ENCODE measurements at regions not wholly inside any gene's neighbourhood (a gene's known extent, or its start where the extent isn't known, plus 50 kb on each side); places are given as distances from the start of the nearest gene placed in this dataset.

DNA sequence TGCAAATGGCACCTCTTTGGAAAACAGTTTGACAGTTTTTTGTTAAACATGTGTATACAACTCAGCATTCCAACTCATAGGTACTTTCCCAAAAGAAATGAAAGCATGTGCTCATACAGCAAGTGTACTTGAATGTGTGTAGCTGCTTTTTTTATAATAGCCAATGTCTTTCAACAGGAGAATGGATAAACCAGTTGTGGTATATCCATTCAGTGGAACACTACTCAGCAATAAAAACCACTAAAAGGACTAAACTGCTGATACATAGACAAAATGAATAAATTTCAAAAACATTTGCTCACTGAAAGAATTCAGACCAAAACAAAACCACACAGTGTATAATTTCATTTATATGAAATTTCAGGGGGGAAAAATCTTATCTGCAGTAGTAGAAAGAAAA is 267.3 kb downstream of the NR2F1-AS1 start:
- DNase-seq = no peak

GRCh38 chr5:93311881-93312280 is 269.1 kb downstream of the NR2F1-AS1 start:
- DNase-seq = no peak

DNA sequence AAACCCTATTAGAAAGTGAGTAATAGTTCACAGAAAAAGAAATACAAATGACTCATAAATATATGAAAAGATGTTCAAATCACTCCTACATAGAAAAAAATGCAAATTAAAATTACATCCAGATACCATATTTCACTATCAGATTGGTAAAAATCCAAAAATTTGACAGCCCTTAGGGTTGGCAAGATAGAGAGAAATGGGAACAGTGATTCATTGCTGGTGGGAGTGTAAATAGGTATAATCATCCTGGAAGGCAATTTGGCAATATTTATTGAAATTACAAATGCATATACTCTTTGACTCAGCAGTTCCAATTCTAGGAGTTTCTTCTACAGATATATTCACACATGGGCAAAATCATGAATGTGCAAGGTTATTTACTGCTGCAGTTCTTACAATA is 273.5 kb downstream of the NR2F1-AS1 start:
- no peak for DNase-seq

DNA sequence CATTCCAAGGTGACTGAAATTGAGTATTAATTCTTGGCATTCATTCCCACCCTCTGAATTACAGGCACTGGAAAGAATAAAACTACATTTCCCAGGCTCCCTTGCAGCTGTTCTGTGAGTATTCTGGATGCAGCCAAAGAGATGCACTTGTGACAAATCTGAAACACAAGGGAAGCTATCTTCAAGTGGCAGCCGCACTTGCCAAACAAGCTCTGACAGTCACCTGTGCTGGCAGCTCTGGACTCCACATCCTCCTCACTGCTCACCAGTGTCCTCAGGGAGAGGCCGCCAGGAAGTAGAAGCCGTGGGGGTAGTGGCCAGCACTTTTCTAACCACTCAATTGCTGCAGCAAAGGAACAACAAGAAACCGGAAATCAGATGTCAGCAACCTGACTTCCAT is 275.0 kb downstream of the NR2F1-AS1 start:
- DNase-seq = peak; percentile 24

- no peak for DNase-seq
Measured at GRCh38 chr5:93304456-93305250, 276.4 kb downstream of the NR2F1-AS1 start.

DNA sequence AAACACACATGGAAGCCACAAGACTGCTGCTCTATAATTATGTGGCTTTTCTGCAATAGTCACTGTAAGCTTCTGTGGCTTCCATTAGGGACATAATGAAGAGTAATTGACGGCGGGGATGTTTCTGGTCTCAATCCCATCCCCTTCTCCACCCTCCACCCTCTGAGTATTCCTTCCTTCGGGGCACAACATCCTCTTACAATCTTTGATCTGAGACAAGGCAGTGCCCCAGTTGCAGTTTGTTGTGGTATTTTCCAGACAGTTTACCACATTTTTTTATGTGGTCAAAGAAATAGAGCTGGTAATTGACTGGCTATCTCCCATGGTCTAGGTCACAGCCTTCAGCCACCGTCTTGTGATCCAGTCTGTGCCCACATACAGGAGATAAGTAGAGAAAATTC is 277.7 kb downstream of the NR2F1-AS1 start:
- no peak for DNase-seq

DNA sequence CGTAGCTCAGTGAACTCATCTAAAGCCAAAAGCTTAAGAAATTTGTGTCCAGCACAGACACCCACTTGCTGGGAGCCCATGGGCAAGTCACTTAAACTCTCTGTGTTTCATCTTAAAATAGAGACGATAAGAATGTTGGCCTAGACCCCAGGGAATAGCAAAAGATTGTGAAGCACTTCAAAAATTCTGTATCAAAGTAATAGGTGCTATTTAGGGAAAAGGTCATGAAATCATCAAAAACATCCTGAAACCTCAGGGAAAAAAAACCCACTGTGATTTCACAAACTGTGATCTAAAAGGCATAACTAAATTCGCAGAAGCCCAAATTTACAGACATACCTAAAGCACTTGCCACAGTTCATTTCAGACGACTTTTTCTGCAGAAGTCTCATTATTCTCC is 278.3 kb downstream of the NR2F1-AS1 start:
- DNase-seq = no peak

- DNase-seq = no peak
Measured at GRCh38 chr5:93300945-93301344, 280.1 kb downstream of the NR2F1-AS1 start.

GRCh38 chr5:93300309-93300923 is 280.6 kb downstream of the NR2F1-AS1 start:
- no peak for DNase-seq

DNA sequence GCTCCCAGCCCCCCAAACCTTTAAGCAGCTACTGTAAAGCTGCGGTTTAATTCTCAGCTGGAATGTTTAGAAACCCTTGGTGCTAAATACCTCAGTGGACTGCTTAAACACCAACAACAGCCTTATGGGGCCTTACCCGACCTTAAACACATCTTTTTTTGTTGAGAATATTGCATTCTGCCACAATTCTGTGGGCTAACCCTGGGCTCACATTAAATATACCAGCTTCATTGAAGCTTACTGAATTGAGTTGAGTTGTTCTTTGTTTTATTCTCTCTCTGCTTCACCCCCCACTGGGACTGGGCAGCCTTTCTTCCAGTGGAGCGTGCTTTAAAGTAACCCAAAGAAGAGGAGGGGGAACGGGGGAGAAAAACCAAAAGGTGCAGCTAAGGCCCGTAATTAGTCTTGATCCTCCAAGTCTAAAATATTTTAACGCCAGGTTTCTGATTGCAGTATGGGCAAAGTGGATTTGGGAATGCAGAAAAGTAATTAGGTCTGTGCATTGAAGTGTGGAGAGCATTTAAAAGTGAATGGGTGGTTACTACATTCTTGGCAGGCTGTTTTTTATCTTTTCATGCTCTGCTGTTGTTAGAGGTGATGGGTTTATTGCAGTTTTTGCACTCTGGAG is 281.2 kb downstream of the NR2F1-AS1 start:
- DNase-seq = no peak

DNA sequence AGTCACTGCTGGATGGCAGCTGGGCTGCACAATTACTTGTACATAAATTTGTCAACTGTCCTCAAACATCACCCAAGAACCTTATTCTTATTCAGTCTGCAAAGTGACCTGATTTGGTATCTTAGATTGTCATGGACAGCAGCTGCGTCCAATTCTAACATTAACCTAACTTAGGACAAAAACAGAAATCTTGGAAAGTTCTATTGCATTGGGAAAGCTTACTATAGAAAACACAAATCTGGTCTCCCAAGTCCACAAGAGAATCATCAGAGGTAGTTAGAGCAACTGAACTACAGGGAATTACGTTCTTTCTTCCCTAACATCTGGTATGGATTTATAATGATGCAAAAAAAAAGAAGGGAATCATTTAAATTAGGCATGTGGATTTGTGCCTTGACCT is 283.9 kb downstream of the NR2F1-AS1 start:
- DNase-seq = no peak

GRCh38 chr5:93296338-93296737 is 284.7 kb downstream of the NR2F1-AS1 start:
- no peak for DNase-seq

- DNase-seq = no peak
Measured at GRCh38 chr5:93294996-93295395, 286.0 kb downstream of the NR2F1-AS1 start.

- DNase-seq = no peak
Measured at GRCh38 chr5:93294199-93294598, 286.8 kb downstream of the NR2F1-AS1 start.

DNA sequence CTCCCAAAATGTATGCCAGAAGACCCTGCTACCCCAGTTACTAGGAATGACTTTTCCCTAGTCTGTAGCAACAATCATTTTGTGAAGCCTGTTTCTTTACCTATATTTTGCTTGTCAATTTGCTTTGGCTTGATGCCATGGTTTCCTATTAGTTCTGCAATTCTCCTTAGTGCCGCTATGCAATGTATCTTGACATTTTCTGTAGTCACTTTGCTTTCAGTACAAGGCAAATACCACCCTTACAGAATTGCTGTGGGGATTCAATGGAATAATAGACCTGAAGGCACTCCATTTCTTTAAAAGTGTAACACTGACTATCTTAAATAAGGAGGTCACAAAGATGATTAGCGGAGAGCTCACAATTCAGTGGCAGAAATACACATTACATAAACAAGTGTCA is 291.1 kb downstream of the NR2F1-AS1 start:
- no peak for DNase-seq

DNA sequence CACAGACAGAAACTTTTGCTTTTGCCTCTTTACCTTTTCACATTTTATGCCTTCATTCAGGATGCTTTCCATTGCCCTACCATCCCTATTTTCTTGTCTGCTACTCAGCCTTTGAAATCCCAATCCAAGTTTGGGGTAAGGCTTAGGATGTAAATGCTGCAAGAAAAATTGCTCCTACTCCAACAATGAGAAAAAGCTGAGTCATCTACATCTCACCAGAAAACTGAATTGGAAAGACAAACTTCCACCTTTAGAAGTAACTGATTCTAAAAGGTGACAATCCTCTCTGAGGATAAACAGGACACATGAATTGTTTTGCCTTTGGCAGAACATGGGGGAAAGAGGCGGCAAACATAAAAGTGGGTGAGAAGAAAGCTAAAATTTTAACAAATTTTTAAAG is 295.6 kb downstream of the NR2F1-AS1 start:
- no peak for DNase-seq

DNA sequence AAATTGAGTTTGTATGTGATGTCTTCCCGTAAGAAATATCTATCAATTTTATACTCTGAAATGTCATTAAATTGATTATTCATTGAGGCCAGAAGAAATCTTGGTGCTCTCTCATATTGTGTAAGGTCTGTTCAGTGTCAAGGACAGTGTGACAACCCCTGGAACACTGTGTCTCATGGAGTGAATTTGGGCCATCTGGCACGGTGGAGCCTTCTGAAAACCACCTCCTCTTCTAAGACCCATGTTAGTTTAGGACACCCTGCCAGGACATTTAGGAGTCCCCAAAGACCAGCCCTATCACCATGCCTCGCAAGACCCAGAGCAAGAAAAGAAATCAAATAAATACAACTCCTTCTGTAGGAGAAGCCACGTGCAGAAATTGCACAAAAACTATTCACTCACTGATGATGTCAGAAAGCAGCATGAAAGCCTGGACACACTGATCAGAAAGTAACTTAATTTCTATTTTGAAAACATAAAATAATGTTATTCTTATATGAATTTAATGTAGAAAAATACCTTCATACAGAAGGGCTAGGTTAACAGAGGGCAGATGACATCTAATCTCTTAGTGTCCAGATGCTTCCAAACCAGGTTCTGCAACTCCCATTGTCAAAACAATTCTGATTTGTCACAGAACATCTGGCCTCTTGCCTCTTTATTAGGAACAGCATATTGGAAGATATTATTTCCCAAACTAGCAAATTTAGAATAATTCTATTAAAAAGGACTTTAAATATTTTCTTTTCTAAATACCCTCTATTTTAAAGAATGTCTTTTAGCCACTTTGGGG is 298.8 kb downstream of the NR2F1-AS1 start:
- no peak for DNase-seq

DNA sequence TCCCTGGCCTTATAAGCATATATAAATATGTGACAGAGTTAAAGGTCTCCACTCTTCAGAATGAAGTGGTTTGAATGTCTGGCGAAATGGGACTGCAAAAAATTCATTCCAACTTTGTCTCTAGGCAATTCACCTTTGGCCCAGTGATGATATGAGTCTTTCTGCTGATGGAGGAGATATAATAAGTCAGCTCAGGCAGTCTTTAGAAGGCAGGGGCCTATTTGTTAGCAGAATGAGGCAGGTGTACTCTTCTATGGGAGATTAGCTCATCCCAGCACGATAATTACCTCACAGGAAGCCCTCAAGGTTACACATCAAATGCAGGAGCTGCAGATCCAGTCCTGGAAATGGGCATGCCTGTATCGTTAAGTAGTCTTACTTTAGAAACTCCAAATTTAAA is 300.5 kb downstream of the NR2F1-AS1 start:
- no peak for DNase-seq

DNA sequence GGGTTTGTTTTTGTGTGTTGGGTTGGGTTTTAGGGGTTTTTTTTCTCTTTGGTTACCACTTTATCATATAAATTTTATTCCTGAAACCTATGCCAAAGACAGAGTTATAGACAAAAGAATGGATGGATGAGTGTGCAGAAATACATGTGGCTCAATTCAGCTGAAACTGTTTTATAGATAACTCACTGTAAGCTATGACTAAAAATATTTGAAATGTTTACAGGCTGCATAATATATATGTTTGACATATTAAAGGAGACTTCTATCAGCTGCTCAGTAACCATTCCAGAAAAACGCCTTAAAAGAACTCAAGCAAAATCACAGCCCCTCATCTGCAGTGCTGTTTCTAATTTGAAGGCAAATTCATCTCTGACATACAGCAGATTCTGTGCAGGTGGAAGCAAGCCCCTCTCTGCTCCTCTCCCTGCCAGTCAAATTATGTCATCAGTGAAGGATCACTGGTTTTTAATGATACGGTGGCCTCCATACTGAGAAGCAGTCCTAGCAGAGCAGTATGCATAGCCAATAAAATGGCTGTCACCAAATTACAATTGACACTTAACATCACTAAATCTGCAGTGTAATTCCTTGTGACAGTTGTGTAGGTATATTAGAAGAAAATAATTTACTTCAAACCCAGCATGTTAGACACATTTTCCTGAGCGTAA is 301.6 kb downstream of the NR2F1-AS1 start:
- DNase-seq = no peak

DNA sequence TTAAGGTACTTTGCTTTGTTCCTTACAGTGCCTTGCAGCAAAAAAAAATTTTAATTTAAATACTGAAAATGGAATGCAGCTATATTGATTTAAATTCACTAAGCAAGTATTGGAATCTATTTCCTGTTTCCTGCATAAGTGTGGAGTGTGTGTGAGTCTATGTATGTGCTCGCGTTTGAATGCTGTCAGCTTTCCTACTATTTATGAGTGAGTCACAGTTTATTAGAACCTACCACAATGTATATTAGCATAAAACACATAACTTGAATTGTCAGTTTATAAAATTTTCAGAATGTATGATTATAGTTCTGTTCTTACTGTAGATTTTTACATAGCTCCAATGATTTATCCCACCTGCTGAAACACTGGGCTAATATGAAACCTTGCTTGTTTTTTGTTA is 302.1 kb downstream of the NR2F1-AS1 start:
- no peak for DNase-seq

GRCh38 chr5:93277051-93277450 is 304.0 kb downstream of the NR2F1-AS1 start:
- no peak for DNase-seq

- DNase-seq = no peak
Measured at GRCh38 chr5:93275376-93275775, 305.6 kb downstream of the NR2F1-AS1 start.

DNA sequence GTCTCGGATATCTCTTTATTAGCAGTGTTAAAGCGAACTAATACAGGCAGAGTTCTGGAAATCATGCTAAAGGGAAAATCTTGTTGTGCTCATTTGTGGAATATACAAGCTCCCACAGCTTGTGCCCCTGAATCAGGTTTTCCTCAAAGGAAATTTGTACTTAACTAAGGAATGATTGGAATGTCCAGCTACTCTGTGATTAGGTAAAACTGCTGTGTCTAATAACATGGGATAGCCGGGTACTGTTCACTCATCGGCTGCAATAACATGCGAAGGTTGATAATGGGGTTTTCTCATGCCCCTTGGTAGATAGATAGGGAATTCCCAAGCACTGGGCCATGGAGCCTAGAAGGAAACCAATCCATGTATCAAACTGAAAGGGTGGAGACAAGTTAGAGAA is 306.7 kb downstream of the NR2F1-AS1 start:
- no peak for DNase-seq

Data from DMS153 (cell line).